HG02678 (cell line): ENCODE measurements at regions not wholly inside any gene's neighbourhood (a gene's known extent, or its start where the extent isn't known, plus 50 kb on each side); places are given as distances from the start of the nearest gene placed in this dataset.
"Not testable (repeated sequence)": the region's sequence is repeated elsewhere in the genome, so short reads cannot be mapped to it uniquely, and the experiment has no call there.

Source experiments
- ATAC-seq: cut with Tn5 transposase; IDR thresholded peaks from one replicate; pipeline ENCODE4 v1.9.1; 2021; ENCODE audit warnings: mild to moderate bottlenecking, moderate library complexity; ENCODE audit not compliant: unreplicated experiment

- ATAC-seq, result no peak
Measured at GRCh38 chr13:50376895-50377575, 361.8 kb downstream of the KCNRG start.

DNA sequence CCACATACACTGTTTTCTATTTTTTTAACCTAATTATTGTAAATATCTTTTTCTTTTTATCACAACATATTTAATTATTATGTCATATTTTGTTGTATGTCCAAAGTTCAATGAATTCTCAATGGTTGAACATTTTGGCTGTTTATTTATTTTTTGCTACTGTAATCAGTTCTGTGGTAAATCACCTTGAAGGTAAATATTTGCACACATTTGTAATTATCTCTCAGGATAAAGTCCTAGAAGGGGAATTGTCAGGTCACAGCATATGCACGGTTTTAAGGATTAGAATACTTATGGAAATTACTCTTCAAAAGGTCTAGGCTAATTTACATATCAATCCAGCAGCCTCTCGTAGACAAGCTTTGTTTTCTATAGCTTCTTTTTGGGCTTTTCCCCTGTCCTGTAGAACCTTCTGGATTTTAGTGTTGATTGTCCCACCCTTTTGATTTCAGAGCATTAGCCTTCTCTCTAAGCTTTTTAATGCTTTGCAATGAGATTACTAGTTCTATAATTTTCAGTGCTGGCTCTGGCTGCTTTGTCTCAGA, 362.6 kb downstream of the KCNRG start:
- ATAC-seq, result no peak

DNA sequence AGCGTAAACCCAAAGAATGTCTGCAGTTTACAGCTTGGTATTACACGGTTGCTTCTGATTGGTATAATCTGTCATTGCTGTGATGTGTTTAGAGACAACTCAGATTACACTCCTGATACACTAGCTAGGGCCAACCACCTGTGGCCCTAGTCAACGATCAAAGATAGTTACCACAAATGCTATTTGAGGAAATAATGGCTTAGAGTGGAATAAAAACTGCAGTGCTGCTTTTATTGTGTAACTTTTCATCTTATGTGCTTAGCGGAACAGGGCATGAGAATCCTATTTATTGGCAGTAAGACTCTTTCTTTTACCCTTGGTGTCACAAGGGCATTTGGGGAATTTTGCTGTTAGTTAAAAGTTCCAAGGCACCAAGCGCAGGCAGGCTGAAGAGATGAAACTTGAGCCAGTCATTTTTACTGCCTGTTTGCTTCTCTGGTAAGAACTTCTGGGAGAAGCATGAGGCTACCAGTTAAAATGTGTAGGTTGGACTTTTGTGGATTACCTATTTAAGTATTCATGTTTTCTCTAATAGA, 363.3 kb downstream of the KCNRG start:
- ATAC-seq, result no peak

GRCh38 chr13:50379584-50379983, 364.3 kb downstream of the KCNRG start:
- ATAC-seq, result no peak

- ATAC-seq, result no peak
Measured at GRCh38 chr13:50380905-50381304, 365.7 kb downstream of the KCNRG start.

DNA sequence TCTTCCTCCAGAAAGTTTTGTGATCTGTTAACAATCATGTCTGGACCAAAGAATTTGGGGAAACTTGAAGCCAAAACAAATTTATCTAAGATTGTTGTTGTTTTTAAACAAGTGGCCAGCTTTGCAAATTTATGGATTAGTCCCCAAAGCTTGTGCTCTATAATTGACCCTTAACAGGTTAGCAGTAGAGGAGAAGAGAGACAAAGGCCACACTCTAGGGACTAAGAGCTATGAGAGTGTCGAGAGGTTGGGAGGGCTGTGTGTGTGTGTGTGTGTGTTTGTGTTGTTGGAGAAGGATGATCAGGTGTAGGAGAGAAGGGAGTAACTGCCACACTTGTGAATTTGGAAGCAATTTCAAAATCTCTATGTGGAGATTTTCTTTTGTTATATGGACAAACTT, 367.3 kb downstream of the KCNRG start:
- no peak for ATAC-seq

DNA sequence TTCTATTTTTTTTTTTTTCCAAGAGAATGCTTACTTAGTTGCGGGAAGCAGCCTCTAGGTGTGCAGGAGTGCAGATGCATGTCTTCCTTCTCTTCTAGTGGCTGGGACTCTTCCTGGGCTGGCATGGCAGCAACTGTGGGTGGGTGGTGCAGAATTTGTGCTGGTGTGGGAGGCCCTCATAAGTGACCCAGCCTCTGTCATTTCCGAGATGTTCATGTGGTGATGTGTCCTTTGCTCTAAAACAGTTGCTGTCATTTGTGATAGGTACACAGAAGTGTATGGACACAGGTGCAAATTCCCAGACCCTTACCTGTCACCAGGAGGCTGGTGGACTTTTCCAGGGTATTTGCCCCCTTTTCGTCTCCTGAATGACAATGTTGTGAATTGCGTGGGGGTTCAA, 367.7 kb downstream of the KCNRG start:
- ATAC-seq, result no peak

DNA sequence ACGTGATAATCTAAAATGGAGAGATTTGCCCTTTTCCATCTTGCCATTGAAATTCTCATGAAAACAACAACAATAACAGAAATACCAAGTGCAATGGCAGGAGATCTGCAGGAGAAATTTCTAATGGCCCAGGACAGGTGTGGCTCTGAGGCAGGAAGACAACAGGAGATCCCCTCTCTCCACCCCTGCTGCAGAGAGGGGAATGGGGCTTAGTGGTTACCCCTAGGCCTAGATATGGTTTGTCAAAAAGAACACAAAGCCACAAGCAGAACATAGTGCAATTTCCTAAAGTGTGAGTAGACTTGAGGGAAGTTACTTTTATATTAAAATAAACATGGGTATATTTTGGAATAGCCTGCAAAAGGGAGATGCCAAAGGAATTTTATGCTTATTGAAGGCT, 369.5 kb downstream of the KCNRG start:
- no peak for ATAC-seq

- no peak for ATAC-seq
Measured at GRCh38 chr13:50386541-50387050, 371.4 kb downstream of the KCNRG start.

DNA sequence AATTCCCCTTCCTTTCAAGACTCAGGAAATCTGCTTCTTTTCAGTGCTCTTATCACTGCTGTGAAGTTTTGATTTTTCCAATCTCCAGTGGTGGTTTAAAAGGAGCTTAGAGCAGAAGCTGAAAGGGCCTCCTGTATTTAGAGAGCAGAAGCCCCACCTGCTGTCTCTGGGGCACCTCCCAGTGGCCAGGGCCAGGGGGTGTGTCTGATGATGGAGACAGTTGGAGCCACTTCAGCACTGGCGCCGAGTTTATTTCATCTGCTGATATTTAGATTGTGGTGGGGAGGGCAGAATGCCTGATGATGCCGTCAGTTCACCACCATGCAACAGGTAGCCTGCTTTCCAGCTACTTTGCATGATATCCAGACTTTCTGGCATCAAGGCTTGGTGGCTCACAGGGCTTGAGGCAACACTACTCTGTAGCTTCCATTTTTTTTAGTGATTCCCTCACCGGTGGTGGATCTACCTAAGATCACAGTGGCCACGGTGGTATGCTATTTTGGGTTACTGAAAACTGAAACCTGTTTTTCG, 371.9 kb downstream of the KCNRG start:
- ATAC-seq, result no peak

DNA sequence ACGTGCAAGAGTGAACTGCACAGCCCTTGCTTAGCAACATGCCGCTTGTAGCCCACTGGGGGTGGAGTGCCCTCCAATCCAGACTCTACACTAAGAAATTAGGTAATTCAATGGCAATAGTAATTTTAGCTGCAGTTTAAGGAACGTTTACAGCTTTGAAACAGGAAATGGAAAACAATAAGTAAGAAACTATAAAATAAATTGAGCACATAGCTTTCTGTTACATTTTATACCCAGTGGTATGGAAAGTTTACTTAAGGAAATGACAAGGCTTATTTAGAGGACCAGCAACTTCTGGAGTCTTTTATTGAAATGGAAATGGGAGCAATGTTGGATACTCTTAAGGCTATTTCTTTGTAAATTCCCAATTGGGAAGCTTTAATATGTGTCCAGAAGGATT, 373.2 kb downstream of the KCNRG start:
- no peak for ATAC-seq

DNA sequence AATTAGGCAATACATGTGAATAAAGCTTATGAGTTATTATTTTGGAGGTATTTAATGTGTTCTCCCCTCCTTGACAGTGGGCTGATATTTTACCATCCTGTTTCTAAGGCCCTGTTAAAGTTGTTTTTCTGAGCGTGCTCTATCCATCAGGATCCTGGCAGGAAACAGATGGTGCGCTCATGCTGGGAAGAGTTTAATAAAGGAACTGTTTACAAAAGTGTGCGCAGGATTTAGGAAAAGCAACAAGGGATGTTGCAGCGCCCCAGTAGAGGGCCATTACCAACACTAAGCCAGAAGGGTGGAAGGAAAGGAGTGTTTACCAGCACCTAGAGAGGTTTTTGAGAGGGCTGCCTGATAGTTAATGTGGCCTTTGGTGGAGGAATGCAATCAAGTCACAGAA, 374.5 kb downstream of the KCNRG start:
- no peak for ATAC-seq

DNA sequence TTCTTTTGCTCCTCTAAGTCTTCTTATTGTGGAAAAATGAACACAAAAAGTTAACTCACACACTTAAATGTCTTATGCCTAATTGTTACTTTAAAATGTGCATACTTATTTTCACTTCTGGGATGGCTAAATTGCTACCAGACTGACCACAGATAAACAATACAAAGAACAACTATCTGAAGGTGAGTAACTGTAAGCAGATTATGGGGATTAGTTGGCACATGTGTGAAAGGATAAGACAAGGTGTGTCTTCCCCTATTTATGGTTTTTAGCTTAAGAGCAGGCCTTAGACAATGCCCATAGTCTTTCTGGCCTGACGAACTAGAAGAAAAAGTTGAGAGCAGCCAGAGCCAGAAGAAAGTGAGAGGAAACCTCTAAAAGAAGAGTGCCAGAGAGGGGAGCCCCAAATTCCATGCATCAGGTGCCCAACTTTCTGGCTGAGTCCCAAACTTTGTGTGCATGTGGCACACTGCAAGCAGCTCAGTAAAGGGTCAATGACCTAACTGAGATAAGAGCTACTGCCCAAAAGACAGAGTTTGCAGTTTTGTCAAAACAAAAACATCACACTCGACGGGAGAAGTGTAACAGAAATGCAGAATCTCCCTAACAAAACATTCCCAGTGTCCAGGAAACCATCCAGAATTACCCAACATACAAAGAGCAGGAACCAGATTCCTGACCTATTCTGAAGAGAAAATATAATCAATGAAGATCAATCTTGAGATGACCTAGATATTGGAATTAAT, 375.4 kb downstream of the KCNRG start:
- no peak for ATAC-seq

DNA sequence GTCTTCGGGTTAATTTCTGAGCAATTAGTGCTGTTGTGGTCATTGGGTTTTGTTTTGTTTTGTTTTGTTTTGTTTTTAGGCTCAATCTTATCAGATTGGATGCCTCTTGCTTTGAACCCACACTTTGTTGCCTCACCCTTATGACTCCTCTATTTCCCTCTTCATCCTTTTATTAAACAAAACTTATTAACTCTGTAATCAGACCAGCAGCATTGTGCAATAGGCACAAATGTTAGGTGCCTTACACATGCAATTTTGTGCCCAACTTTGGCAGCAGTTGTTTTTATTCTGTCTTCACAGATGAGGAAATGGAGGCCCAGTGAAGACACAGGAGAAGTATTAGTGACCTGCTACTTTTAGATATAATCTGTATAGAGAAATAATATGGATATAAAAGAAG, 377.7 kb downstream of the KCNRG start:
- no peak for ATAC-seq

GRCh38 chr13:50393628-50394027, 378.4 kb downstream of the KCNRG start:
- no peak for ATAC-seq

DNA sequence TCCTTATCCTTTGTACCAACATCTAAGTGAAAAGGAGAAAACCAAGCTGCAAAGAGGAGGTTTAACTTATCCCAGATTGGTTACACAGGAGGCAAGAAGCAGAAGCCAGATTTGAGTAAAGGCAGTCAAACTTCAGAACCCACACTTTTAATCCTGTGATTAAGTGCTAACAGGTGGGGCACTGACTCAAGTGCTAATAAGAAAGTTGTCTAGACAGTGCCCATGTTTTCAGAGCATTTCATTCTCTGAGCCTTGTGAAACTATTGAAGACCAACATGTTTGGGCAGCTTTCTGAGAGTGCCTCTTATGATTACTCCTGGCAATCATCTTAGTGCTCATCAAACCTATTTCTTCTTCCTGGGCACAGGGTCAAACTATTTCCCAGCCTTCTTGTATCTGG, 380.8 kb downstream of the KCNRG start:
- ATAC-seq, result no peak

- ATAC-seq, result not testable (repeated sequence)
Measured at GRCh38 chr13:50396618-50397017, 381.4 kb downstream of the KCNRG start.

- no peak for ATAC-seq
Measured at GRCh38 chr13:50400035-50400726, 384.9 kb downstream of the KCNRG start.

GRCh38 chr13:50401049-50401505, 385.8 kb downstream of the KCNRG start:
- ATAC-seq, result no peak

- ATAC-seq, result no peak
Measured at GRCh38 chr13:50401721-50402465, 386.6 kb downstream of the KCNRG start.
